BJ (cell line): ENCODE measurements at regions not wholly inside any gene's neighbourhood (a gene's known extent, or its start where the extent isn't known, plus 50 kb on each side); places are given as distances from the start of the nearest gene placed in this dataset.

Experiments
- CTCF ChIA-PET: fragments of 350-600 bp; formaldehyde crosslinking; extraction: SDS; loops from one replicate; lab custom pipeline; 2021; ENCODE audit warnings: antibody characterized with exemption, inconsistent platforms; lab: Yijun Ruan, JAX
- POLR2A ChIA-PET: fragments of 300-600 bp; sonication (Branson Sonifier 250); formaldehyde crosslinking; extraction: SDS; loops from one replicate; lab custom pipeline; 2021; ENCODE audit warnings: antibody characterized with exemption; lab: Charles Lee
- DNase-seq: peaks from one replicate; pipeline ENCODE4 v3.0.0-alpha.2; 2011; ENCODE audit warnings: low read depth
- H3K27me3 ChIP-seq: 2 replicates; pipeline ENCODE4 v1.6.0; 2011; ENCODE audit warnings: low read length; ENCODE audit not compliant: control insufficient read depth, insufficient read depth
- H3K36me3 ChIP-seq: 2 replicates; pipeline ENCODE4 v1.5.1; 2011; ENCODE audit warnings: low read length; ENCODE audit not compliant: control insufficient read depth, insufficient read depth
- H3K4me3 ChIP-seq: 2 replicates; pipeline ENCODE4 v1.5.1; 2011; ENCODE audit warnings: low read depth, mild to moderate bottlenecking, control low read depth, low read length
- TF ChIP-seq, protein P1 (sequence below): IDR thresholded peaks from 2 replicates; pipeline ENCODE4 v1.5.1; 2011; ENCODE audit warnings: low read depth, mild to moderate bottlenecking, control low read depth, inconsistent platforms, low read length, moderate library complexity; ENCODE audit not compliant: insufficient read depth

- TF ChIP-seq, protein P1, sequence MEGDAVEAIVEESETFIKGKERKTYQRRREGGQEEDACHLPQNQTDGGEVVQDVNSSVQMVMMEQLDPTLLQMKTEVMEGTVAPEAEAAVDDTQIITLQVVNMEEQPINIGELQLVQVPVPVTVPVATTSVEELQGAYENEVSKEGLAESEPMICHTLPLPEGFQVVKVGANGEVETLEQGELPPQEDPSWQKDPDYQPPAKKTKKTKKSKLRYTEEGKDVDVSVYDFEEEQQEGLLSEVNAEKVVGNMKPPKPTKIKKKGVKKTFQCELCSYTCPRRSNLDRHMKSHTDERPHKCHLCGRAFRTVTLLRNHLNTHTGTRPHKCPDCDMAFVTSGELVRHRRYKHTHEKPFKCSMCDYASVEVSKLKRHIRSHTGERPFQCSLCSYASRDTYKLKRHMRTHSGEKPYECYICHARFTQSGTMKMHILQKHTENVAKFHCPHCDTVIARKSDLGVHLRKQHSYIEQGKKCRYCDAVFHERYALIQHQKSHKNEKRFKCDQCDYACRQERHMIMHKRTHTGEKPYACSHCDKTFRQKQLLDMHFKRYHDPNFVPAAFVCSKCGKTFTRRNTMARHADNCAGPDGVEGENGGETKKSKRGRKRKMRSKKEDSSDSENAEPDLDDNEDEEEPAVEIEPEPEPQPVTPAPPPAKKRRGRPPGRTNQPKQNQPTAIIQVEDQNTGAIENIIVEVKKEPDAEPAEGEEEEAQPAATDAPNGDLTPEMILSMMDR: no peak
- CTCF ChIA-PET: interaction anchor here (1.6 to 3.9 kb wide), 2 partner anchors 723 to 735 kb away, joined by 7 to 15 read pairs; no protein-coding TSS in a partner anchor
- H3K27me3 ChIP-seq: no peaks in the 10 kb centered on the region; the same call in 1 of the 2 replicates
Observed at GRCh38 chr2:175362331-175362730, 180.8 kb upstream of the ATP5MC3 start.

GRCh38 chr2:175359710-175360109 lies 178.2 kb upstream of the ATP5MC3 start:
- ChIA-PET POLR2A (no interaction called here), CTCF (interaction anchor here (1.3 kb wide), 1 partner anchor 737 kb away, joined by 3 read pairs; no protein-coding TSS in a partner anchor)
- no peak for DNase-seq
- H3K36me3 ChIP-seq: no peaks in the 10 kb centered on the region
- no peak overlapping the region for H3K4me3 ChIP-seq
- TF ChIP-seq, protein P1: no peak
- no peaks in the 10 kb centered on the region for H3K27me3 ChIP-seq

More at GRCh38 chr2:175362331-175362730, 180.8 kb upstream of the ATP5MC3 start:
- POLR2A ChIA-PET: no interaction called here
- no peak for DNase-seq
- no peak overlapping the region for H3K4me3 ChIP-seq
- H3K36me3 ChIP-seq: no peaks in the 10 kb centered on the region

DNA sequence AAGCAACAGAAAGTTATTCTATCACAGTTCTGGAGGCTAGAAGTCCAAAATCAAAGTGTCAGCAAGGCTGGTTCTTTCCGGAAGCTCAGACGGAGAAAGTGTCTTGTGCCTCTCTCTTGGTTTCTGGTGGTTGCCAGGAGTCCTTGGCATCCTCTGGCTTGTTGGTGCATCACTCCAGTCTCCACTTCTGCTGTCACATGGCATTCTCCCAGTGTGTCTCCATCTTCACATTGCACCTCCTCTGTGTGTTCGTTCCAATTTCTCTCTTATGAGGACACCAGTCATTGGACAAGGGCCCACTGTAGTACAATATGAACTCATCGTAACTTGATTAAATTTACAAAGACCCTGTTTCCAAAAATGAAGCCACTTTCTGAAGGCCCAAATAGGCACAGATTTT lies 175.4 kb upstream of the ATP5MC3 start:
- no peak for DNase-seq
- TF ChIP-seq, protein P1: no peak
- CTCF ChIA-PET: no interaction called here
- POLR2A ChIA-PET: no interaction called here
- Histone ChIP-seq H3K36me3 (no peaks in the 10 kb centered on the region), H3K4me3 (no peak overlapping the region), H3K27me3 (no peaks in the 10 kb centered on the region)

DNA sequence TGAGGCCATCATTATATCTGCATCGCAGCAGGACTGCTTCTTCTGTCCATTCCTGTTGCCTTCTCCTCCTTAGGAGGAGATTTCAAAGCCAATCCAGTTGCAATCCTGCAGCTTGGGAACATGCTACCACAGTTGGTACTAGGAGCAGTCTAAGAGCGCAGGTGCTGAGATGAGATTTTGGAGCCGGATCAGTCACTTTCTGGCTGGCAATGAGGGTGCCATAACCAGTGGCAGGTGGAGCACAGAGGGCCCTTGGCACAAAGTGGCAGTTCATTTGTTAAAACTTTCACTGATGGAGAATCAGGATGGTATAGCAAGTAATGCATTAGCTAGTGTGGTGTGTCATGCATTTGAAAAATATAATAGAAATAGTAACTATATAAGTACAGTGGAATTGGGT lies 173.7 kb upstream of the ATP5MC3 start:
- Histone ChIP-seq H3K27me3 (no peaks in the 10 kb centered on the region; the same call in 1 of the 2 replicates), H3K4me3 (no peak overlapping the region), H3K36me3 (no peaks in the 10 kb centered on the region)
- DNase-seq: no peak
- CTCF ChIA-PET: interaction anchor here (0.6 to 1.7 kb wide), 3 partner anchors 9 to 293 kb away, joined by 3 to 8 read pairs (median 4); no protein-coding TSS in a partner anchor
- TF ChIP-seq, protein P1: no peak
- POLR2A ChIA-PET: no interaction called here

- ChIA-PET POLR2A (no interaction called here), CTCF (interaction anchor here (0.9 kb wide), 1 partner anchor 20 kb away, joined by 3 read pairs; no protein-coding TSS in a partner anchor)
- TF ChIP-seq, protein P1: no peak
- no peak for DNase-seq
- Histone ChIP-seq H3K4me3 (no peak overlapping the region), H3K36me3 (no peaks in the 10 kb centered on the region), H3K27me3 (no peaks in the 10 kb centered on the region; the same call in 1 of the 2 replicates)
Observed at GRCh38 chr2:175353275-175353674, 171.8 kb upstream of the ATP5MC3 start.
